Stimulated activated CD4-positive, alpha-beta T cell treated with anti-CD3 and anti-CD28 coated beads, Interleukin-4, amount 100 ng/mL, for 24 hours (primary cell): ENCODE measurements at regions not wholly inside any gene's neighbourhood (a gene's known extent, or its start where the extent isn't known, plus 50 kb on each side); places are given as distances from the start of the nearest gene placed in this dataset.

ENCODE experiments used
- DNase-seq: peaks from one replicate; pipeline ENCODE4 v3.0.0-alpha.2; 2020

- no peak for DNase-seq
Measured at GRCh38 chr17:71689782-71690181, 431.0 kb upstream of the SOX9 start.

GRCh38 chr17:71699907-71700306, 420.9 kb upstream of the SOX9 start:
- DNase-seq = no peak

GRCh38 chr17:71703701-71704100, 417.1 kb upstream of the SOX9 start:
- DNase-seq = no peak

- DNase-seq = no peak
Measured at GRCh38 chr17:71709271-71709890, 411.4 kb upstream of the SOX9 start.

- DNase-seq = no peak
Measured at GRCh38 chr17:71709946-71710345, 410.9 kb upstream of the SOX9 start.

- DNase-seq = no peak
Measured at GRCh38 chr17:71710816-71711215, 410.0 kb upstream of the SOX9 start.

GRCh38 chr17:71713846-71714245, 407.0 kb upstream of the SOX9 start:
- no peak for DNase-seq

GRCh38 chr17:71724339-71724738, 396.5 kb upstream of the SOX9 start:
- DNase-seq = no peak

- no peak for DNase-seq
Measured at GRCh38 chr17:71725811-71726210, 395.0 kb upstream of the SOX9 start.

GRCh38 chr17:71726341-71726740, 394.5 kb upstream of the SOX9 start:
- no peak for DNase-seq

- no peak for DNase-seq
Measured at GRCh38 chr17:71727292-71727691, 393.5 kb upstream of the SOX9 start.

- DNase-seq = no peak
Measured at GRCh38 chr17:71727723-71728122, 393.1 kb upstream of the SOX9 start.

GRCh38 chr17:71730871-71731270, 389.9 kb upstream of the SOX9 start:
- no peak for DNase-seq

- DNase-seq = no peak
Measured at GRCh38 chr17:71735893-71736292, 384.9 kb upstream of the SOX9 start.

GRCh38 chr17:71740866-71741265, 380.0 kb upstream of the SOX9 start:
- no peak for DNase-seq

- DNase-seq = no peak
Measured at GRCh38 chr17:71741836-71742235, 379.0 kb upstream of the SOX9 start.

GRCh38 chr17:71748872-71749271, 371.9 kb upstream of the SOX9 start:
- no peak for DNase-seq

GRCh38 chr17:71753070-71753469, 367.8 kb upstream of the SOX9 start:
- DNase-seq = no peak

- DNase-seq = no peak
Measured at GRCh38 chr17:71757156-71757555, 363.7 kb upstream of the SOX9 start.

GRCh38 chr17:71757956-71758355, 362.9 kb upstream of the SOX9 start:
- DNase-seq = no peak

GRCh38 chr17:71759422-71760060, 361.3 kb upstream of the SOX9 start:
- no peak for DNase-seq

GRCh38 chr17:71760062-71760720, 360.6 kb upstream of the SOX9 start:
- DNase-seq = no peak

GRCh38 chr17:71762526-71762925, 358.3 kb upstream of the SOX9 start:
- no peak for DNase-seq

- no peak for DNase-seq
Measured at GRCh38 chr17:71764505-71764904, 356.3 kb upstream of the SOX9 start.

GRCh38 chr17:71765437-71765836, 355.4 kb upstream of the SOX9 start:
- DNase-seq = no peak
